Vagina (tissue), 2 donors: ENCODE measurements at regions not wholly inside any gene's neighbourhood (a gene's known extent, or its start where the extent isn't known, plus 50 kb on each side); places are given as distances from the start of the nearest gene placed in this dataset.

ENCODE experiments used
- DNase-seq, 2 donors: peaks; one replicate each; pipeline ENCODE4 v3.0.0-alpha.2; 2017; ENCODE audit errors: extremely low spot score in 2 of 2
- H3K27ac ChIP-seq: fragments of 200-600 bp; sonication (generic); one replicate; pipeline ENCODE4 v1.5.1; 2019
- H3K27me3 ChIP-seq: fragments of 200-600 bp; sonication (generic); one replicate; pipeline ENCODE4 v1.5.1; 2019
- H3K36me3 ChIP-seq, 2 donors: fragments of 200-600 bp; sonication (generic); one replicate each; pipeline ENCODE4 v1.5.1; 2017 to 2019
- H3K4me1 ChIP-seq: fragments of 200-600 bp; sonication (generic); one replicate; pipeline ENCODE4 v1.5.1; 2019
- H3K4me3 ChIP-seq, 2 donors: fragments of 200-600 bp; sonication (generic); 1 replicate in 1 of 2; 2 replicates in 1 of 2; pipeline ENCODE4 v1.5.1; 2016 to 2019
- H3K9me3 ChIP-seq: fragments of 200-600 bp; sonication (generic); one replicate; pipeline ENCODE4 v1.5.1; 2019
- POLR2A ChIP-seq, 2 donors: fragments of 450-650 bp; IDR thresholded peaks; one replicate each; pipeline ENCODE4 v1.6.1; 2017; ENCODE audit warnings: antibody characterized with exemption in 2 of 2, mild to moderate bottlenecking in 2 of 2, moderate library complexity in 2 of 2
- POLR2AphosphoS5 ChIP-seq, 2 donors: sonication (generic); formaldehyde crosslinking; IDR thresholded peaks; one replicate each; pipeline ENCODE4 v1.9.0; 2017; ENCODE audit warnings: antibody characterized with exemption in 2 of 2, mild to moderate bottlenecking in 2 of 2, low read depth in 1 of 2; ENCODE audit not compliant: insufficient read depth in 1 of 2
- intact Hi-C: fragments of 100-400 bp; cut with DNase I; formaldehyde crosslinking; loops from one replicate; pipeline ENCODE4 v1.15.1; 2023
- TF ChIP-seq, protein P1 (sequence below), 3 experiments: fragments of 450-650 bp in 2 of 3; fragments of 200-600 bp in 1 of 3; sonication (generic) in 1 of 3; IDR thresholded peaks; one replicate each; pipeline ENCODE4 v1.5.1; 2017 to 2019; ENCODE audit warnings: antibody characterized with exemption in 3 of 3, mild to moderate bottlenecking in 2 of 3, moderate library complexity in 2 of 3

- DNase-seq, result no peak
These were observed 98.3 kb upstream of the SASH1 start for GRCh38 chr6:148244217-148244935.

DNA sequence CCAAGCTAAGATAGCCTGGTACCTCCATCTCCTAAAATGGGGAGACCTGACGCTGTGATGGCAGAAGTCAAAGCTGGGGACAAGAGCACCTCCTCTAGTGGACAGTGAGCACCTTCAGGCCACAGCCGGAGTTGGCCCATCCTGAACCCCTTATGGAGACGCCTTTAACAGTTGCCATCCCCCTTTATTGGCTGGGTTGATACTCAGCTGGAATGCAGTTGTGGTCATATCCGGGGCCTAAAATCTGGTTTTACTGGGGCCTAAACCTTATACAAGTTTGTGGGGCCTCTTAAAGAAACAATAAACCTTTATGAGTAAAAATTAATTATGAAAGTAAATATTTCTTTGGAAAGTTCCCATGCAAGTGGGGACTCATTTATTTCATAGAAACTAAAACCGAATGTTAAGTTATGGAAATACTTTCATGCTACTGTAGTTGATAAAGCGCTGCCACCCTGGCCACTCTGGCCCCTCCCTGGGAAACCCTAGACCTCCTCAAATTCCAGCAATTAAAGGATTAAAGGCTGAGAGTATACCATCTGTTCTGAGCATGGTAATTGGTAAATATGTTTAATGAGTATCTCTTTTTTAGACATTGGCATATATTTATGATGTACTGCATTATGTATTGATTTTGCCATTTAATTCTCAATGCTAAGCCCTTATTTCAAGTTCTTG, 95.1 kb upstream of the SASH1 start:
- no peak for DNase-seq
- Histone ChIP-seq H3K4me1 (peaks cover 16% of the 10 kb centered on the region), H3K36me3 (no peaks in the 10 kb centered on the region), H3K27me3 (no peaks in the 10 kb centered on the region), H3K4me3 (no peak overlapping the region), H3K27ac (no peak overlapping the region), H3K9me3 (no peaks in the 10 kb centered on the region)
- TF ChIP-seq, protein P1, sequence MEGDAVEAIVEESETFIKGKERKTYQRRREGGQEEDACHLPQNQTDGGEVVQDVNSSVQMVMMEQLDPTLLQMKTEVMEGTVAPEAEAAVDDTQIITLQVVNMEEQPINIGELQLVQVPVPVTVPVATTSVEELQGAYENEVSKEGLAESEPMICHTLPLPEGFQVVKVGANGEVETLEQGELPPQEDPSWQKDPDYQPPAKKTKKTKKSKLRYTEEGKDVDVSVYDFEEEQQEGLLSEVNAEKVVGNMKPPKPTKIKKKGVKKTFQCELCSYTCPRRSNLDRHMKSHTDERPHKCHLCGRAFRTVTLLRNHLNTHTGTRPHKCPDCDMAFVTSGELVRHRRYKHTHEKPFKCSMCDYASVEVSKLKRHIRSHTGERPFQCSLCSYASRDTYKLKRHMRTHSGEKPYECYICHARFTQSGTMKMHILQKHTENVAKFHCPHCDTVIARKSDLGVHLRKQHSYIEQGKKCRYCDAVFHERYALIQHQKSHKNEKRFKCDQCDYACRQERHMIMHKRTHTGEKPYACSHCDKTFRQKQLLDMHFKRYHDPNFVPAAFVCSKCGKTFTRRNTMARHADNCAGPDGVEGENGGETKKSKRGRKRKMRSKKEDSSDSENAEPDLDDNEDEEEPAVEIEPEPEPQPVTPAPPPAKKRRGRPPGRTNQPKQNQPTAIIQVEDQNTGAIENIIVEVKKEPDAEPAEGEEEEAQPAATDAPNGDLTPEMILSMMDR (IDR thresholded peaks at IDR 0.05), result no peak
- intact Hi-C loops, result no loop called here

More at GRCh38 chr6:148244217-148244935, 98.3 kb upstream of the SASH1 start:
- no peak overlapping the region for H3K4me3 ChIP-seq
- TF ChIP-seq, protein P1 (IDR thresholded peaks at IDR 0.05), result no peak
- TF ChIP-seq POLR2AphosphoS5 (IDR thresholded peaks at IDR 0.05; ENCODE audit: insufficient read depth in 1 of 2, low read depth in 1 of 2) (no peak), POLR2A (IDR thresholded peaks at IDR 0.05) (no peak)
- intact Hi-C loops, result no loop called here
- H3K36me3 ChIP-seq, result no peaks in the 10 kb centered on the region
- no peaks in the 10 kb centered on the region for H3K9me3 ChIP-seq
- H3K27me3 ChIP-seq, result no peaks in the 10 kb centered on the region
- peaks cover 47% of the 10 kb centered on the region for H3K4me1 ChIP-seq
- peak overlapping the region; percentile 55 for H3K27ac ChIP-seq

DNA sequence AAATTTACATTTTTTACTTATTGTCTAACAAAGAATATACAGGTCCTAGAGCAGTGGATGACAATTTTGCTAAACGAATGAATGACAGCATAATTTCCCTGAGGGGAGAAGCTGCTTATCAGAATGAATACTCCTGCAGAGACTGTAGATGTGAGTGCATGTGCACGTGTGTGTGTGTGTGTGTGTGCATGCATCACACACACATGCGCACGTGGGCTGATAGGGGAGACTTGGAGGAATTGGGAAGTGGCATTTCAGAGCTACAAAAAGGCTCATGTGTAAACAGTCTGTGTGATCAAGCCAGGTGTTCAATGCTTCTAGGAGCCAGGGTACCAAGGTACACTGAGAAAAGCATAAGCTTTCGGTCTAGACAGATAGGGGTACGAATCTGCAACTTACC, 93.5 kb upstream of the SASH1 start:
- no peaks in the 10 kb centered on the region for H3K36me3 ChIP-seq
- no peak for DNase-seq
- intact Hi-C loops, result no loop called here
- H3K27me3 ChIP-seq, result no peaks in the 10 kb centered on the region
- H3K4me1 ChIP-seq, result peaks cover 14% of the 10 kb centered on the region
- no peak overlapping the region for H3K4me3 ChIP-seq
- no peak overlapping the region for H3K27ac ChIP-seq
- TF ChIP-seq, protein P1 (IDR thresholded peaks at IDR 0.05), result no peak
- TF ChIP-seq POLR2AphosphoS5 (IDR thresholded peaks at IDR 0.05; ENCODE audit: insufficient read depth in 1 of 2, low read depth in 1 of 2) (no peak), POLR2A (IDR thresholded peaks at IDR 0.05) (no peak)
- H3K9me3 ChIP-seq, result no peaks in the 10 kb centered on the region

DNA sequence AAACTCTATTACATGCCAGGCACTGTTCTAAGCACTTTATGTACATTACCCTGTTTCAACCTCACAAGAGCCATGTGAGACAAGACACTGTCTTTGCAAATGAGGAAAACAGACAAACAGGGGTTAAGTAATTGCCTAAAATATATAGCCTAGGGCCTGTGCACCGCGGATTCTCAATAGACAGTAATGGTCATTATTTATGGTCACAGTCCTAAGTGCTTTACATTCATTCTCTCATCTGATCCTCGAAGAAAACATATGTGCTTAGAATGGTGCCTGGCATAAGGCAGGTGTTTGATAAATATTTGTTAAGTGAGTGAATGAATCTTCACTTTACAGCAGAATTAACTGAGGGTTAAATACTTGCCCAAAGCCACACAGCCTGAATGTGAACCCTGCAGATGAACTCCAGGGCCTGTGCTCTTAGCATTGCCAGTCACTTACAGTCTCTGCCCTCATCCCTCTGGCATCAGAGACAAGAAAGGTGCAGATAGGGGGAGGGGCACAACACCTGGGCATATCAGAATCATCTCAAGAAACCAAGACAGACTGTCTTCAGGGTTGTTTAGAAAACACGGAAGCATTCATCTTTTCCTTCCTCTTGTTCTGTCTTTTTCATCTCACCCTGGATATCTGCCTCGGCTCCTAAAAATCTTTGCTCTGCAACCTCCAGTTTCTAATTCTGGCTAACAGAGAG, 92.8 kb upstream of the SASH1 start:
- Histone ChIP-seq H3K4me3 (no peak overlapping the region), H3K36me3 (no peaks in the 10 kb centered on the region), H3K9me3 (no peaks in the 10 kb centered on the region), H3K4me1 (peaks cover 7% of the 10 kb centered on the region), H3K27ac (no peak overlapping the region), H3K27me3 (no peaks in the 10 kb centered on the region)
- intact Hi-C loops, result loop anchor here (5.0 kb wide), 1 partner anchor 73 kb away; no protein-coding TSS in a partner anchor
- TF ChIP-seq, protein P1 (IDR thresholded peaks at IDR 0.05), result no peak
- TF ChIP-seq POLR2A (IDR thresholded peaks at IDR 0.05), result no peak
- TF ChIP-seq POLR2AphosphoS5 (IDR thresholded peaks at IDR 0.05; ENCODE audit: insufficient read depth in 1 of 2, low read depth in 1 of 2), result no peak
- no peak for DNase-seq
